ENCODE measurements at regions not wholly inside any gene's neighbourhood (a gene's known extent, or its start where the extent isn't known, plus 50 kb on each side); places are given as distances from the start of the nearest gene placed in this dataset.

DNA sequence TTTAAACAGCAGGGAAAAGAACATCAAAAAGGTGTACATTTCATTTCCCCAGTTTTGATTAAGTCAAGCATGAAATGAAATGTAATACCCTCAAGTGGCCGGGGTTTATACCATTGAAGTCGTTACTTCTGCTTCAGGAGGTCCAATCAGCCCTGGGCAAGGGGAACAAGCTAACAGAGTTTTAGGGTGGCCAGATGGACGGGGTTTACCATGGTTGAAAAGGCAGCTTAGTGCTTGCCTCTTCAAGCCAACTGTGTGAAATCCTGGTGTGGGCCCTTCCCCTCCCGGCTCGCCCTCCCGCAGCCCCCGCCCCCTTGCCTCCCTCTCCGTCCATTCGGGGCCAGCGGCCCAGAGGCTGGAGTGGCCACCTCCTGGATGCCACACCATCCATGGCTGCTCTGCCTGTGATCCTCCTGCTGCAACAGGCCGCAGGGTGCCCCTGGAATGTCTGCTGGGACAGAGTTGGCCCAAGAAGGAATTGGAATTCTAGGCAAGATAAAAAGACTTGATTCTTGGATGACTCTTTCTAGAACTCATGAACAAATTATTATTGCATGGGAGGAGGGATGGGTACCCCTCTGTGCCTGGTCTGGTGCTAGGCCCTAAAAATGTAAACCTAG lies 296.2 kb upstream of the IRX3 start:
- no peak for DNase-seq (ENCODE audit: low spot score)

- no peak for DNase-seq (ENCODE audit: low spot score)
Measured at GRCh38 chr16:54579106-54579728, 292.6 kb upstream of the IRX3 start.

GRCh38 chr16:54577651-54578128 lies 291.1 kb upstream of the IRX3 start:
- DNase-seq (ENCODE audit: low spot score): no peak

DNA sequence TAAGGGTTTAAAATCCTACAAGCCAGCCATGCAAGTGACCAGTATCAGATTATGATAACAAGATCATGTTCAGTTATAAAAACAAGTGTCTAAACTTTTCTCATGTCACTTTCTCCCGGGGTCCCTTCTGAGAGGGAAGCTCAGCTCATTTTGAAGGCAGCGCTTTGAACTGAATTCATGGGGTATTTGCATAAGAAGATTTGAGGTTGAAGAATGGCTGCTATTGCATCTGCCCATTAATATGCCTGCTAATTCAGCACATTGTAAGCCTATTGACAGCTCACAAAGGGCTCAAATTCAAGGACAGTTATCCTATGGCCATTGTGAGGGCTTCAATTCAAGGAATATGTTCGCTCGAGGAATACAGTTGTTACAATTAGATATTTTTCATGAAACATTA lies 290.2 kb upstream of the IRX3 start:
- no peak for DNase-seq (ENCODE audit: low spot score)

DNA sequence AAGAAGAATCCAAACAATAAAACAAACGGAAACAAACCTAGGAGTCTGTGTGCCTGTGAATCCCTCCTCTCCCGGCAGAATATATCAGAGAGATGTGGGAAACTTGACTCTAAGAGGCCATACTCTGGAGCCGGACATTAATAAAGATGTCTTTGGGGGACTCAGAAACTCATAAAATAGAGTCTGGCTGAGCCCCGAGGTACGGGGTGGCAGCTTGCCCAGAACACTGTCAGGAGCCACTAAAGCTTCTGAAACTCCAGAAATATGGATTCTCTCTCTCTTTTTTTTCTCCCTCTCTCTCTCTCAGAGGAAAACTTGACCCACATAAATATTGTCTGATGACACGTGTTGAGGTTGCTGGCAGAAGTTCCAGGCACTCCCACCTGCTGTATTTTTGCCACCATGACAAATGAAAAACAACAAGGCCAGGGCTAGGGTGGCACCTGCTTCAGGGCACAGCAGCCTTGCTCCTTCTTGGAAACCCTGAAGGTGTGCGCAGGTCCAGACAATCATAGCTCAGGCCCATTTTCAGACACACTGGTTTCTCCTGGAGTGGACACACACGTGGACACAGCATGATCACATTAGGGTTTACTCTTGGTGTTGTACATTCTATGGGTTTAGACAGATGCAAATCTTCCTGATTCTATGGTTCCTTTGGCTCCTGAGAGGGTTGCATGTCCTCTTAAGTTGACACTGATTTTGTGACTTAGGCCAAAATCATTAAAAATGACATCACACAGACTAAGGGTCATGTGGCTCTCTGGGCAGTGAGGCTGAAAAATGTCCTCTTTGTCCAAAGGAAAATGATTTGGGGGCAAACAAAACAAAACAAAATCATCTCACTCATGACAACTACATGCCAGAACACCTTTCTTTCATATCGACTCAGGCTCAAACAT lies 282.6 kb upstream of the IRX3 start:
- DNase-seq (ENCODE audit: low spot score): no peak

GRCh38 chr16:54564841-54565240 lies 278.3 kb upstream of the IRX3 start:
- no peak for DNase-seq (ENCODE audit: low spot score)

GRCh38 chr16:54554581-54554980 lies 268.0 kb upstream of the IRX3 start:
- no peak for DNase-seq (ENCODE audit: low spot score)

DNA sequence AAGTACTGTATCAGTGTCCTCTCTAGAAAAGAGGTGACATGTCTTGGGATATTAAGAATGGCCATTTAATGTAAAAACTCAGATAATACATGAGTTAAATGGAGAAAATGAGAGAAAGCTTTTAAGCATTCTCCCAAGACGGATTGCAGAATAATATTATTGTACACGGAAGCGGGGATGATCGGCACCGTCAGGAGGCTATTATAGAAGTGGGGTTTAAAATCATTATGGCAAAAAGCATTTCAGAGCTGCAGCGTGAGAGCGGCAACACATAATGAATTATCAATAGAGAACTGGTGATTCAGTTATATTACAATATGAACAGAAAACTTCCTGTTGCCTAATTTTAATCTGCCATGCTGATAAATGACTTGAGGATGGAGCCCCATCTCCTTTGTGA lies 261.7 kb upstream of the IRX3 start:
- DNase-seq (ENCODE audit: low spot score): no peak

DNA sequence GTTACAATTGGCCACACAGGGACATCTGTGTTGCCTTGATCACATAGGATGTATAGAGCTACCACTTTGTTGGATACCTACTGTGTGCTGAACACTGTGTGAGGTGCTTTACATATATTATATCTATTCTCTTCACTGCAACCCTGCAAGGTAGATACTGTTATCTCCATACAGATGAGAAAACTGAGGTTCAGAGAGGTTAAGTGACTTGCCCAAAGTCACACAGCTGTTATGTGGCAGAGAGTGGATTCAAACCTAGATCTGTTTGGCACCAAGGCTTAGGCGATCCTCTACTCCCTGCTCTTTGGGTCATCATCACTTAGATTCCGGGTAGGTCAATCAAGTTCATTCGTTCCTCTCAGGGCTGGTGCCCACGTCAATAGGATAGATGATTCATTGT lies 260.5 kb upstream of the IRX3 start:
- no peak for DNase-seq (ENCODE audit: low spot score)

- no peak for DNase-seq (ENCODE audit: low spot score)
Measured at GRCh38 chr16:54546521-54546920, 259.9 kb upstream of the IRX3 start.

GRCh38 chr16:54545854-54546511 lies 259.4 kb upstream of the IRX3 start:
- no peak for DNase-seq (ENCODE audit: low spot score)

DNA sequence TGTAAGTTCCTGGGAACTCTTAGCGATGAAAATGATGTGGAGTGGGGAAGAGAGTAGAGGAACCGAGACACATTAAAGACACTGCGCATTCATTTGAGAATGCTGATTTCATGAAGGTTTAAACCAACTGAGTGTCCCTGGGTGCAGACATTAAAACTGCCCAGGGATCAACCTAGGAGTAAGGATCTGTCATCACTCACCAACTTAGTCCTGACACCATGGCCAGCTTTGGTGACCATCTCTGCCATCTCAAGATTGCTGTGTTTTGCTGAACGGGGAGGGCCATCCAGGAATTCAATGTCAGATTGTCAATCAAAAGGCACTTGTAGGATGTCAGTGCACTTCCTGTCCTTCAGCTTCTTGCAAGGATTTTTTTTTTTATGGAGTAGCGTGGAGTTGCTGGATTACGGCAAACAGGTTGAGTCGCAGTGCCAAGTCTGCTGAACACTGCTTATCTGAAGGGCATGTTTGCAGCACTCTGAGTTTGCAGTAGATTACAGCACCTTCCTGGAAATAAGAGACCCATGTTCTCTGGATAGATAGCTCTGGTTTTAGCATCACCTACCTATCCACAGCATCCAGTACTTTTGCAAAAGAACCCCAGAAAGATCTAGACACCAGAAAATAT lies 258.1 kb upstream of the IRX3 start:
- no peak for DNase-seq (ENCODE audit: low spot score)

DNA sequence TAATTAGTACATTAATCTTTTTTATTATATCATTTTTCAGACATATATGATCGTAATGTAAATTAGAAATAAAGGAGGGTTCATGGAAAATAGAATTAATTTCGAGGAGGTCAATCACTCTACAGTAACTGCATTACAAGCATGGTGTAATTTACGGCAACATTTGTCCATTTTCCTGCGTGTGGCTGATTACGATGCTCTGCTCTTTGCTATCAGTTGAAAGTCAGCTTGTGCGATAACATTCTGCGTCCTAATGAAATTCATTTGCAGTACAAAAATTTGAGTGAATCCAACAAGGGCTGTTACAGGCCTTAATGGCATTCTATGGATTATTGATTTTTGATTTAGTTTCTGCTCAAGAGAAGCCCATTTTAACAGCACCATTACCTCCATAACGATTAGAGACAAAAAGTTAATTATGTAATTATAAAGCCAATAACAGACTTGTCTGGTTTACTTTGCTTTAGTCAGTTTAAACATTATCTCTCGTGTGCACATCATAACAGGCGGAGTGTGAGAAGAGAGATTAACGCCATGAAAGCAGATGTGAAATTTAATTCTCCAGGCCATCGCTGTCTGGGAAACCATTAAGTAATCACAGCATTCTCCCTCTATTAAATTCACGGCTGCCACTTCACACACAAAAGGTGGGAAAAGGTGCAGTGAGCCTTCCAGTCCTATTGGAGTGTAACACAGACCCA lies 256.4 kb upstream of the IRX3 start:
- no peak for DNase-seq (ENCODE audit: low spot score)

DNA sequence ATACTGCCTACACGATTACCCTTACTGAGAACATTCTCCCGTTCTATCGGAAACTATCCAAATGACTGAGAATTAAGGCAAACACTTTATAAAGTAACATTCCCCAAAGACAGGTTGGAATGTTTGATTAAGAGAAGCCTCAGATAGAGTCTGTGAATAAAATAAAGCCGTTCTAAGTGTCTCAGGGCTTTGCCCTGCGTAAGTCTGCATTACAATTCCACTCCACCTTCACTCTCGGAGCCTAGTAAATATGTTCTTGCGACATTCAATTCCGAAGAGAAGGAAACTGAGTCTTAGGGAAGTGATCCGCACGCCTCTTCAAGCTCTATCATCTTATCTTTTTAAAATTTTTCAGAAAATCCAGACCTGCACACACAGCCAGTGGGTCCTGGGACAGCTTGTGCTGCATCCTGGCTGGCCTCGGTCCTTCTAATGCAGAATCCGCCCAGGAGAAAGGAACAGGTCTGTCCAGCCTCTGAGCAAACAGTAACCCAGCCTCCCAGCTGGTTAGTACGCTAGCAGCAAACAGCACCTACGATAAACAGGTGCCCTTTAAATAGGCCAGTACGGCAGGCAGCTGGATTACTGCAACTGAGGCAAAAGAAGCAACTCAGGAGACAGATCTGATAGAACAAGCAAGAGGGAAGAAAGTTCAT lies 254.1 kb upstream of the IRX3 start:
- DNase-seq (ENCODE audit: low spot score): no peak

DNA sequence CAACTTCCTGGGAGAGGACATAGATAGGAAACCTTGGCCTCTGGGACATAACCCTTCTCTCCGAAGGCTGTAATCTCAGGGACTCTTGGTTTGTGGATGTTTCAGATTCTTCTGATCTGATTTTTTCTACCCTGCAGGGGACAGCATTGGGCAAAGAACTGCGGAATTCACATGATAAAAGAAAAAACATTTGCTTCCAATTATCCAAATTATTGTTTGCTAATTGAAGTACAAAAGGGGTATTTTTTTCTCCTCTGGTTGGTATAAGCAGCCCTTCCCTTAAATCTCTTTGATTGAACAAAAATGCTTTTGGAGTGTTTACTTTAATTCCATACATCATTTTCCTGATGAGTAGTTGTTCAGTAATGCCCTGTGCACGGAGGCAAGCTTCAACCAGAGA lies 251.7 kb upstream of the IRX3 start:
- no peak for DNase-seq (ENCODE audit: low spot score)

GRCh38 chr16:54533856-54534490 lies 247.4 kb upstream of the IRX3 start:
- DNase-seq (ENCODE audit: low spot score): no peak

DNA sequence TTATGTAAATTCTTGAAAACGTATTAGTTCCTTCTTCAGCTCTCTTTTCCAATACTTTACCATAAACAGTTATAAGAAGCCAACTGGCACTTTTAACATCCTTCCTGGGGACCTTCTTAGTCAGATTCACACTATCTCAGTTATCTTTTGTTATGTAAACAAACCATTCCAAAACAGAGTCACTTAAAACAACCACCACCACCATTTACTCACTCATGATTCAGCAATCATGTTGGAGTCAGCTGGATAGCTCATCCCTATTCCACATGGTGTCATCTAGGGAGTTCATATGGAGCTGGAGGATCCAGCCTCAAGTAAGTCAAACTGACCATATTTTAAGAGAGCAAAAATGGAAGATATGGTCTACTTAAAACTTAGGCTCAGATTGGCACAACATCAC lies 240.3 kb upstream of the IRX3 start:
- no peak for DNase-seq (ENCODE audit: low spot score)

GRCh38 chr16:54526087-54526486 lies 239.5 kb upstream of the IRX3 start:
- no peak for DNase-seq (ENCODE audit: low spot score)

- no peak for DNase-seq (ENCODE audit: low spot score)
Measured at GRCh38 chr16:54525104-54525503, 238.5 kb upstream of the IRX3 start.

- no peak for DNase-seq (ENCODE audit: low spot score)
Measured at GRCh38 chr16:54522584-54522983, 236.0 kb upstream of the IRX3 start.
